ENCODE measurements at regions not wholly inside any gene's neighbourhood (a gene's known extent, or its start where the extent isn't known, plus 50 kb on each side); places are given as distances from the start of the nearest gene placed in this dataset.

DNA sequence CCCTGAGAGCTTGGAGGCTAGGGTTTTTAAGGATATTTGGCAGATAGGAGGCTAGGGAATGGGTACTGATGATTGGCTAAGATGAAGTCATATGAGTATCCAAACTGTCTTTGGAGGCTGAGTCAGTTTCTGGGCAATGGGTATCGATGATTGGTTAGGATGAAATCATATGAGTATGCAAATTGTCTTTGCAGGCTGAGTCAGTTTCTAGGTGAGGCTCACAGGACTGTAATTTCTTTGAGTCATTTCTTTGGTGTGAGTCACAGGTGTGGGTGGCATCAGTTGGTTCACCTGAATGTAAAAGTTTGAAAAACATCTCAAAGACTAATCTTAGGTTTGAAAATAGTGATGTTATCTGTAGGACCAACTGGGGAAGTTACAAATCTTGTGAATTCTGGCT is 1068.0 kb downstream of the NR2F1-AS1 start:
- TF ChIP-seq POLR2A (IDR thresholded peaks at IDR 0.05): no peak
- TF ChIP-seq, protein P1, sequence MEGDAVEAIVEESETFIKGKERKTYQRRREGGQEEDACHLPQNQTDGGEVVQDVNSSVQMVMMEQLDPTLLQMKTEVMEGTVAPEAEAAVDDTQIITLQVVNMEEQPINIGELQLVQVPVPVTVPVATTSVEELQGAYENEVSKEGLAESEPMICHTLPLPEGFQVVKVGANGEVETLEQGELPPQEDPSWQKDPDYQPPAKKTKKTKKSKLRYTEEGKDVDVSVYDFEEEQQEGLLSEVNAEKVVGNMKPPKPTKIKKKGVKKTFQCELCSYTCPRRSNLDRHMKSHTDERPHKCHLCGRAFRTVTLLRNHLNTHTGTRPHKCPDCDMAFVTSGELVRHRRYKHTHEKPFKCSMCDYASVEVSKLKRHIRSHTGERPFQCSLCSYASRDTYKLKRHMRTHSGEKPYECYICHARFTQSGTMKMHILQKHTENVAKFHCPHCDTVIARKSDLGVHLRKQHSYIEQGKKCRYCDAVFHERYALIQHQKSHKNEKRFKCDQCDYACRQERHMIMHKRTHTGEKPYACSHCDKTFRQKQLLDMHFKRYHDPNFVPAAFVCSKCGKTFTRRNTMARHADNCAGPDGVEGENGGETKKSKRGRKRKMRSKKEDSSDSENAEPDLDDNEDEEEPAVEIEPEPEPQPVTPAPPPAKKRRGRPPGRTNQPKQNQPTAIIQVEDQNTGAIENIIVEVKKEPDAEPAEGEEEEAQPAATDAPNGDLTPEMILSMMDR (IDR thresholded peaks at IDR 0.05): no peak
